ENCODE measurements at regions not wholly inside any gene's neighbourhood (a gene's known extent, or its start where the extent isn't known, plus 50 kb on each side); places are given as distances from the start of the nearest gene placed in this dataset.

DNA sequence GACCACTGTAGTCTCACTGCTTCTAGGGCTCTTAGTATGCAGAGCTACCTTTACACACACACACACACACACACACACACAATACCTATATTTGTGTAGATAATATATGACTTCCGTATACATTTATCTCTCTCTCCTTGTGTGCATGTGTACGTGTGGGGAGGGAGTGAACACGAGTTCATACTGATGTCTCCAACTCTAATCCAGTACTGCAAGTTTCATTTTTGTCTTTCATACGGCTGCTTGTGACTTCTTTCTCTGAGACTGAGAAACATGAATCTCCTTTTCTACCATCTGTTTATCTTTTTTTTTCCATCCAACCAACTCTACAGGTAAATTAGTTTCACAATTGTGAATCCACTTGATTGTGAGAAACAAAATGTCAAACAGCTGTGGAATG lies 1229.5 kb upstream of the AGA start:
- TF ChIP-seq, protein P1, sequence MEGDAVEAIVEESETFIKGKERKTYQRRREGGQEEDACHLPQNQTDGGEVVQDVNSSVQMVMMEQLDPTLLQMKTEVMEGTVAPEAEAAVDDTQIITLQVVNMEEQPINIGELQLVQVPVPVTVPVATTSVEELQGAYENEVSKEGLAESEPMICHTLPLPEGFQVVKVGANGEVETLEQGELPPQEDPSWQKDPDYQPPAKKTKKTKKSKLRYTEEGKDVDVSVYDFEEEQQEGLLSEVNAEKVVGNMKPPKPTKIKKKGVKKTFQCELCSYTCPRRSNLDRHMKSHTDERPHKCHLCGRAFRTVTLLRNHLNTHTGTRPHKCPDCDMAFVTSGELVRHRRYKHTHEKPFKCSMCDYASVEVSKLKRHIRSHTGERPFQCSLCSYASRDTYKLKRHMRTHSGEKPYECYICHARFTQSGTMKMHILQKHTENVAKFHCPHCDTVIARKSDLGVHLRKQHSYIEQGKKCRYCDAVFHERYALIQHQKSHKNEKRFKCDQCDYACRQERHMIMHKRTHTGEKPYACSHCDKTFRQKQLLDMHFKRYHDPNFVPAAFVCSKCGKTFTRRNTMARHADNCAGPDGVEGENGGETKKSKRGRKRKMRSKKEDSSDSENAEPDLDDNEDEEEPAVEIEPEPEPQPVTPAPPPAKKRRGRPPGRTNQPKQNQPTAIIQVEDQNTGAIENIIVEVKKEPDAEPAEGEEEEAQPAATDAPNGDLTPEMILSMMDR (IDR thresholded peaks at IDR 0.05 in 2 of 3, conservative IDR thresholded peaks at IDR 0.05 in 1 of 3; ENCODE audit: borderline replicate concordance in 1 of 3, insufficient read depth in 1 of 3, low read depth in 2 of 3, low read length in 2 of 3) = no peak
- TF ChIP-seq POLR2AphosphoS5 (IDR thresholded peaks at IDR 0.05; ENCODE audit: low read depth, low read length) (no peak), ZNF274 (IDR thresholded peaks at IDR 0.05; ENCODE audit: low read depth, low read length) (no peak), EZH2 (IDR thresholded peaks at IDR 0.05) (no peak), JUND (IDR thresholded peaks at IDR 0.05) (no peak), YY1 (IDR thresholded peaks at IDR 0.05; ENCODE audit: extremely low read depth, insufficient replicate concordance, low read depth, low read length) (no peak)

Measured in HCT116 (cell line).